Motor neuron (in vitro differentiated cells): ENCODE measurements at regions not wholly inside any gene's neighbourhood (a gene's known extent, or its start where the extent isn't known, plus 50 kb on each side); places are given as distances from the start of the nearest gene placed in this dataset.

ENCODE experiments used
- ATAC-seq, 8 experiments: fragments of 200-7000 bp; cut with Tn5 transposase; replicated peaks in 6 of 8; 2 replicates each; pipeline ENCODE4 v1.8.0; 2021; ENCODE audit warnings: mild to moderate bottlenecking in 8 of 8, moderate library complexity in 8 of 8
- H3K27ac ChIP-seq, 2 donors: fragments of 250-450 bp; sonication (Bioruptor Pico); 2 replicates each; pipeline ENCODE4 v1.9.0; 2021; ENCODE audit warnings: antibody characterized with exemption in 2 of 2, mild to moderate bottlenecking in 2 of 2, moderate library complexity in 1 of 2
- H3K4me1 ChIP-seq, 2 donors: fragments of 250-450 bp; sonication (Bioruptor Pico); replicated peaks in 1 of 2; 2 replicates each; pipeline ENCODE4 v1.6.1; 2021; ENCODE audit warnings: antibody characterized with exemption in 2 of 2, mild to moderate bottlenecking in 2 of 2, moderate library complexity in 1 of 2
- H3K4me3 ChIP-seq, 5 donors: fragments of 250-450 bp; sonication (Bioruptor Pico); 2 replicates each; pipeline ENCODE4 v1.9.0; 2021; ENCODE audit warnings: antibody characterized with exemption in 5 of 5, mild to moderate bottlenecking in 5 of 5, moderate library complexity in 4 of 5
- WGBS, 10 experiments: fragments of 450-650 bp; shearing (Covaris generic); methylation state at CpG; one replicate each; pipeline ENCODE4 v1.0.0; 2022; 5-methylcytosine and 5-hydroxymethylcytosine counted together
- in situ Hi-C, 9 experiments: fragments of 400-800 bp; cut with MboI; loops; one replicate each; pipeline ENCODE4 v1.15.0; 2021; ENCODE audit warnings: low sequenced_read_pairs in 9 of 9, low pct_unique_long_range_greater_than_20kb in 2 of 9; ENCODE audit not compliant: unreplicated experiment in 9 of 9

DNA sequence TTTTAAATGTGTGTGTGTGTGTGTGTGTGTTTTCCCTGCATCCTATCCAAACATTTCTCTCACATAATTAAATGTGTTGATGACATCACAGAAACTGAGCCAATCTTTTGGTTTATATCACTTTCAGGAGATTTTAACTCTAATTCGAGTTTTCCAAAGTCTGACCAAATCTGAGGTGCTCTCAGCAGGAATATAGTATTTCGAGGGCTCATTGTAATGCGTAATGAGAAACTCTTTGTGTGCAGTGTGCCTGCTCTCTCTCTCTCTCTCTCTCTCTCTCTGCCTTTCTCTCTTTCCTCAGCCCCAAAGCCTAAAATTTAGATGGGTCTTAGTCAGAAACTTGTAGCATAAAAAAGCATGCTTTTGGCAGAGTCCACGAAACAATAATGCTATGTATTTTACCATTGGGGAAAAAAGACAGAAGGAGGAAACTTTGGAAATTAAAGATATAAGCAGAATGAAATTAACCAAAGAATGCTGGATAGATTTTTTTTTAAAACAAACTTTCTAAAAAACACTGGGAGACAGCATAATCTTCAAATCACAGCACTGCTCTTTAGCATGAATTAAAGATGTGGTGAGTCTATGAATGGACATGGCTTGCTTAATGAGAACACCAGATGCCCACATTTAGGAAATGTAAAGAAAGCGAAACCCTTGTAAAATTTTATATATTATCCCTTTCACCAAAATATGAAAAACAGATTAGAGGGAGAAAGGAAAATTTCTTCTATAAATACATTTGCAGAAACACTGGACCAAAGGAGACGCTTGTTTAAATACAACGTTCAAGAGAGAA is 206.8 kb upstream of the HABP2 start:
- 0 to 80% (median 63%) methylated on average over 2 to 7 of the region's 7 CpGs; no CpG with 5 or more reads in 1 of the 10 experiments for WGBS, 10 experiments
- in situ Hi-C loops = no loop called here
- Histone ChIP-seq H3K27ac (no peak overlapping the region), H3K4me1 (peaks cover 0 to 10% of the 10 kb centered on the region in 2 donors), H3K4me3 (no peak overlapping the region)
- no peak for ATAC-seq

- 51 to 100% (median 85%) methylated on average over 1 to 3 of the region's 4 CpGs; no CpG with 5 or more reads in 5 of the 10 experiments for WGBS, 10 experiments
- no peak overlapping the region for H3K4me3 ChIP-seq
- H3K27ac ChIP-seq = no peak overlapping the region
- H3K4me1 ChIP-seq = peaks cover 0 to 10% of the 10 kb centered on the region in 2 donors
- in situ Hi-C loops = no loop called here
- ATAC-seq = no peak
These were observed 205.3 kb upstream of the HABP2 start for GRCh38 chr10:113347508-113347907.

- ATAC-seq = no peak
- in situ Hi-C loops = no loop called here
- Histone ChIP-seq H3K4me1 (peaks cover 0 to 10% of the 10 kb centered on the region in 2 donors), H3K4me3 (no peak overlapping the region), H3K27ac (no peak overlapping the region)
- WGBS, 10 experiments = 40 to 100% (median 94%) methylated on average over 1 to 7 of the region's 7 CpGs; no CpG with 5 or more reads in 1 of the 10 experiments
These were observed 204.2 kb upstream of the HABP2 start for GRCh38 chr10:113348694-113349093.

DNA sequence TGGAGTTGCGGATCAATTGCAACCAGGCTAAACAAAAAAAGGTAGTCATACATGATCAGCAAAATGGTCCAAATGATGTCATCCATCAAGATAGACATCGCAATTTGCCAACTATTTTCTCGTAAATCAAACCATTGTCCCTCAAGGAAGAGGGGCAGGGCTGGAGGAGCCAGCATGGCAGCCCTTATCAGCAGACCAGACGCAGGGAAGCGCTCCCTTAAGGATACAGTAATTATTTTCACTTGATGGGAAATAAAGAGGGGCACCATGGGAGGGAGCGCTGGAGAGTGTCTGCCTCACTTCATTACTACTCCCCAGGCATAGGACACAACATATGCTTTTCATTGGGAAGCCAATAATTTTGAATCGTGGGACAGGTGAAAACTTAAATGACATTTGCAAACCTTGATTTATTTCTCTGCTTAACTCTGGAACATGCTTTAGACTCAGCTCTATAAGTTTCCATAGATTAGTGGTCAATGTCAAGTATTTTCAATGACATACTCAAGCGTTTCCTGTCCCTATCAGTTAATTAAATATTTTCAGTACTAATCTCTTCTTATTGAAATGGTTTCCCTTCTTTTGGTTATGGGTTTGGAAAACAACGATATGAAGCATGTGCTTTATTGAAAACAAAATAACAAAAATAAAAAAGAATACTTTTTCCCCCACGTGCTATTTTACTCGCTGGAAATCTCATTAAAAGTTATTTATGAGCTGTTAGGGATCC is 202.4 kb upstream of the HABP2 start:
- peak in 2 of 8 experiments; percentile 36 to 51 for ATAC-seq
- peaks cover 0 to 10% of the 10 kb centered on the region in 2 donors for H3K4me1 ChIP-seq
- H3K4me3 ChIP-seq = no peak overlapping the region
- in situ Hi-C loops = no loop called here
- WGBS, 10 experiments = 25 to 95% (median 85%) methylated on average over 2 to 10 of the region's 11 CpGs
- H3K27ac ChIP-seq = no peak overlapping the region

DNA sequence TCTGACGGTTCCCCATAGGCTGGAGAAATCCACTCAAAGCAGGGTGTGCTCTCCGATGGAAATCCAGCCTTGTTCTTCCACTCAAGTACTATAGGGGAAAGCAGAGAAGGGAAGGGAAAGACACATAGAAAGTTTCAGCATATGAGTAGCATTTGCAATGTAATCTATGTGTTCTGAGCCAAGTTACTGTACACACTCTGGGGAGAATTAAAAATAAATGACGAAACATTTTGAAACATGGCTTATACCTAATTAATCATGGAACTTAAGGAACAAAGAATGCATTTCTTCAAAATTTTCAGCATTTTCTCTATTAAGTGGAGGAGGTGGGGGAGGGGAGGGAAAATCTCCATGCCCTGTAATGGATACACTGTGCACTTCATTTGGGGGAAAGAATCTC is 198.1 kb upstream of the HABP2 start:
- ATAC-seq = no peak
- in situ Hi-C loops = no loop called here
- Histone ChIP-seq H3K27ac (no peak overlapping the region), H3K4me3 (no peak overlapping the region), H3K4me1 (peaks cover 13 to 19% of the 10 kb centered on the region in 2 donors)
- WGBS, 10 experiments = 33 to 100% (median 93%) methylated on average over 1 to 3 of the region's 3 CpGs; no CpG with 5 or more reads in 2 of the 10 experiments

- in situ Hi-C loops = no loop called here
- ATAC-seq = no peak
- 0 to 72% (median 38%) methylated on average over 2 to 5 of the region's 5 CpGs for WGBS, 10 experiments
These were observed 195.8 kb upstream of the HABP2 start for GRCh38 chr10:113356794-113357680.

DNA sequence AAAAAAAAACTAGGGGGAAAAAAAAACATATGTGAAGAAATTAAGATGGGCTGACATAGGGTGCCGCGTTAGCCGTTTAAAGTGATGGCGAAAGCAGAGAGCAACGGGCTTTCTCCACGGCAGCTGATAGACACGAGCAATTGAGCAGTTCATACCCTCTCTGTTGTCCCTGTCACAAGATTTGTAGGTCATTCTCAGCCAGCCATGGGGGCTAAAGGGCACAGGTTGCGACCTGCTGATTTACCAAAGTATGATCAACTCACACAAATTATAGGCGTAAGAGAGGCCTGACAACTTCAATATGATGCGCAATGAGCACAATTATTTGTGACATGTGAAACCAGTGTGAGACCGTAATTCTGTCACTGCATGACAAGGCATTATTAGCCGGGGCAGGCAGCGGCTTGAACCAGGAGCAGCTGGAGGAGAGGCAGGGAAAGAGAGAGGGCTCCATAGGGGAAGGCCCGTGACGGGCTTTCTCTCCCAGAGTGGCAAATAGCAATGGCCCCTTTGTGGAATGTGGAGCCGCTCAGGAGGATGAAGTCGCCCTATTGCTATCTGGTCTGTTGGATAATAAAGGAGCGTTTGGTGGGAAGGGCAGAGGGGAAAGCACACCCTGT is 195.1 kb upstream of the HABP2 start:
- Histone ChIP-seq H3K4me3 (no peak overlapping the region), H3K27ac (peak overlapping the region in 1 of 2 donors; percentile 28), H3K4me1 (peaks cover 13 to 22% of the 10 kb centered on the region in 2 donors)
- peak in 5 of 8 experiments; percentile 89 to 95 (median 93) for ATAC-seq
- in situ Hi-C loops = no loop called here
- 10 to 77% (median 57%) methylated on average over 2 to 16 of the region's 18 CpGs for WGBS, 10 experiments

More at GRCh38 chr10:113356794-113357680, 195.8 kb upstream of the HABP2 start:
- H3K4me3 ChIP-seq = no peak overlapping the region
- H3K4me1 ChIP-seq = peaks cover 13 to 19% of the 10 kb centered on the region in 2 donors
- H3K27ac ChIP-seq = no peak overlapping the region

DNA sequence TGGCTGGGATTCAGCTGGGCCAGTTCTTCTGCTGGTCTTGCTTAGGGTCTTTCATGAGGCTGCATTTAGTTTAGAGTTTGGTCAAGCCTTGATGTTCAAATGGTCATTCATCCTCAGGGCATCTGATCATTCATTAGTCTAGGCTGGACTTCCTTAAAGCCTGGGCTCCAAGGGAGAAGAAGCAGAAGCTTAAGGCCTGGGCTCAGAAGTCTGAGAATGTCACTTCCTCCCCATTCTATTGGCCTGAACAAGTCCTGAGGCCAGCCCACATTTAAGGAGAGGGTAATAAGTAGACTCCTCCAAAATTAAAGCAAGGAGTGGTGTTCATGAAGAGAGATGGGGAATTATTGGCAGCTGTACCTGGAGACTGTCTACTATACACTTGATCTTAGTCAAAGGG is 193.2 kb upstream of the HABP2 start:
- ATAC-seq = no peak
- no peak overlapping the region for H3K4me3 ChIP-seq
- H3K27ac ChIP-seq = no peak overlapping the region
- in situ Hi-C loops = no loop called here
- H3K4me1 ChIP-seq = peaks cover 13 to 22% of the 10 kb centered on the region in 2 donors

DNA sequence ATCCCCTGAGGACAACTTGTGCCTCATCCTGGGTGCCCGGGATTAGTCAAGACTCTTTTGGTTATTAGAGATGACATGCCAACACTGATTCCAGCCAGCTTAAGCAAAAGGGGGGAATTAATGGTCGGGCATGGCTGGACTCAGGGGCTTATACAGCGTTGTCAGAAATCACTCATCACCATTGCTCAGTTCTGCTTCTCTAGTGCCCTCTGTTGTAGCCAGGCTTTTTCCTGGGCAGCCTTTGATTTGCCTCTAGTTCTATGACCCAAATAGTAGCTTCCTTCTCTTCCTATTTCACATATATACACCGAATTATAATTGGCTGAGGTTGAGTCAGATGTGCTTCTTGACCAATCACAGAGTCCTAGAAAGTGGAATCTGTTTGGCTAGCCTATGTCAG is 192.0 kb upstream of the HABP2 start:
- in situ Hi-C loops = no loop called here
- Histone ChIP-seq H3K4me1 (peaks cover 13 to 22% of the 10 kb centered on the region in 2 donors), H3K27ac (no peak overlapping the region), H3K4me3 (no peak overlapping the region)
- 59 to 100% (median 82%) methylated on average over 1 to 4 of the region's 4 CpGs; no CpG with 5 or more reads in 2 of the 10 experiments for WGBS, 10 experiments
- no peak for ATAC-seq

DNA sequence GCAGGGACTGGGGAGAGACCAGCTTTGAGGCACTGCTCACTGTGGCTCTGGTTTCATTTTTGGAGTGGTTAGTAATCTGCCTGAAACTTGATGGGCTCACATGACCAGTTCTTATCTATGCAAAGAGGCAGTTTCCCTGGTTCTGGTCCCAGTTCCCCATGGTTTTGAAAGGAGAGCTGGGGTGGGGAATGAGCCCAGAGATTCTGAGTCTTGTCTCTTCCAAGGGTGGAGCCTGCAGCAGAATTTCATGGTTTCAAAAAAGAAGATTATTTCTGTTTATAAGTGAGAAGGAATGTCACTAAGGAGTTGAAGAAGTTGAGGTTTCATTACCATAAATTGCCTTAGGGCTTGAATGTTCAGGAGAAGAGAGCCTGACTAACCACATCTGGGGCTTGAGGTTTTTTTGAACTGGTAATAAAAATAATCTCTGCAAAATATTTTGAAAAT is 190.2 kb upstream of the HABP2 start:
- Histone ChIP-seq H3K4me1 (peaks cover 9 to 16% of the 10 kb centered on the region in 2 donors), H3K4me3 (no peak overlapping the region), H3K27ac (no peak overlapping the region)
- peak in 3 of 8 experiments; percentile 85 to 92 (median 87) for ATAC-seq
- in situ Hi-C loops = no loop called here

- 40 to 100% (median 93%) methylated on average over 1 to 3 of the region's 3 CpGs; no CpG with 5 or more reads in 1 of the 10 experiments for WGBS, 10 experiments
- no peak overlapping the region for H3K27ac ChIP-seq
- ATAC-seq = no peak
- H3K4me1 ChIP-seq = peaks cover under 1 to 8% of the 10 kb centered on the region in 2 donors
- in situ Hi-C loops = no loop called here
- no peak overlapping the region for H3K4me3 ChIP-seq
These were observed 188.6 kb upstream of the HABP2 start for GRCh38 chr10:113364227-113364626.

GRCh38 chr10:113368666-113369364 is 184.0 kb upstream of the HABP2 start:
- in situ Hi-C loops = no loop called here
- no peak overlapping the region for H3K27ac ChIP-seq
- H3K4me3 ChIP-seq = no peak overlapping the region
- 14 to 100% (median 69%) methylated on average over 1 to 6 of the region's 6 CpGs for WGBS, 10 experiments
- peak in 3 of 8 experiments; percentile 18 to 65 (median 49) for ATAC-seq
- peaks cover 0 to 3% of the 10 kb centered on the region in 2 donors for H3K4me1 ChIP-seq
